IMR-90 (cell line): ENCODE measurements at regions not wholly inside any gene's neighbourhood (a gene's known extent, or its start where the extent isn't known, plus 50 kb on each side); places are given as distances from the start of the nearest gene placed in this dataset.

Experiments used
- FOS ChIP-seq: fragments of 150-350 bp; IDR thresholded peaks from 2 replicates; pipeline ENCODE4 v1.6.1; 2016; ENCODE audit warnings: low read depth, low read length
- MXI1 ChIP-seq: IDR thresholded peaks from 2 replicates; pipeline ENCODE4 v1.6.1; 2012; ENCODE audit warnings: low read depth, mild to moderate bottlenecking, low read length, moderate library complexity, borderline replicate concordance
- NFE2L2 ChIP-seq: fragments of 150-350 bp; IDR thresholded peaks from 2 replicates; pipeline ENCODE4 v1.6.1; 2016; ENCODE audit warnings: low read depth, mild to moderate bottlenecking, low read length
- POLR2A ChIP-seq: IDR thresholded peaks from 2 replicates; pipeline ENCODE4 v1.6.1; 2012; ENCODE audit warnings: mild to moderate bottlenecking, low read depth, low read length
- RCOR1 ChIP-seq: IDR thresholded peaks from 2 replicates; pipeline ENCODE4 v1.6.1; 2012; ENCODE audit warnings: mild to moderate bottlenecking, low read length, improper control_type of control experiment; ENCODE audit not compliant: insufficient replicate concordance
- SMC3 ChIP-seq: fragments of 150-350 bp; IDR thresholded peaks from 2 replicates; pipeline ENCODE4 v1.6.1; 2016; ENCODE audit warnings: low read depth, mild to moderate bottlenecking, antibody characterized with exemption, low read length, moderate library complexity
- TF ChIP-seq, protein P1 (sequence below): fragments of 150-350 bp; IDR thresholded peaks from 2 replicates; pipeline ENCODE4 v1.6.1; 2017; ENCODE audit warnings: mild to moderate bottlenecking, antibody characterized with exemption, low read length, low read depth
- TF ChIP-seq, protein P2 (sequence below): conservative IDR thresholded peaks from 2 replicates; pipeline ENCODE4 v1.5.1; 2012; ENCODE audit warnings: mild to moderate bottlenecking, low read depth, low read length, improper control_type of control experiment

DNA sequence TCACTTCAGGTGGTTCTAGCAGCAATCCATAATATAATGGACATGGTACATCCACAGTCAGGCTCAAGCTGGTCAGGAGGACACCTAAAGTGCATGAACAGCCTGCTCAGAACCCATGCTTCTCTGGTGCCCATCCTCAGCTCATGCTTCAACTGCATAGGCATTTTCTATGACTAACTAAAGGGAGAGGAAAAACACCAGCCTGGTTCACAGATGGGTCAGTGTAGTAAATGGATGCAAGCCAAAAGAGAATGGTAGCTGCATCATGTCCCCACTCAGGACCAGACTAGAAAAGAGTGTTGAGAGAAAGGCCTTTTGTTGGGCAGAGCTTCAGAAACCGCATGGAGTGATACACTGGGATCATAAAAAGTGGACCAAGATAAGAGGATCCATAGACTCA, 556.6 kb downstream of the TLE1 start:
- TF ChIP-seq, protein P1, sequence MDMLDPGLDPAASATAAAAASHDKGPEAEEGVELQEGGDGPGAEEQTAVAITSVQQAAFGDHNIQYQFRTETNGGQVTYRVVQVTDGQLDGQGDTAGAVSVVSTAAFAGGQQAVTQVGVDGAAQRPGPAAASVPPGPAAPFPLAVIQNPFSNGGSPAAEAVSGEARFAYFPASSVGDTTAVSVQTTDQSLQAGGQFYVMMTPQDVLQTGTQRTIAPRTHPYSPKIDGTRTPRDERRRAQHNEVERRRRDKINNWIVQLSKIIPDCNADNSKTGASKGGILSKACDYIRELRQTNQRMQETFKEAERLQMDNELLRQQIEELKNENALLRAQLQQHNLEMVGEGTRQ, result no peak
- TF ChIP-seq, protein P2, sequence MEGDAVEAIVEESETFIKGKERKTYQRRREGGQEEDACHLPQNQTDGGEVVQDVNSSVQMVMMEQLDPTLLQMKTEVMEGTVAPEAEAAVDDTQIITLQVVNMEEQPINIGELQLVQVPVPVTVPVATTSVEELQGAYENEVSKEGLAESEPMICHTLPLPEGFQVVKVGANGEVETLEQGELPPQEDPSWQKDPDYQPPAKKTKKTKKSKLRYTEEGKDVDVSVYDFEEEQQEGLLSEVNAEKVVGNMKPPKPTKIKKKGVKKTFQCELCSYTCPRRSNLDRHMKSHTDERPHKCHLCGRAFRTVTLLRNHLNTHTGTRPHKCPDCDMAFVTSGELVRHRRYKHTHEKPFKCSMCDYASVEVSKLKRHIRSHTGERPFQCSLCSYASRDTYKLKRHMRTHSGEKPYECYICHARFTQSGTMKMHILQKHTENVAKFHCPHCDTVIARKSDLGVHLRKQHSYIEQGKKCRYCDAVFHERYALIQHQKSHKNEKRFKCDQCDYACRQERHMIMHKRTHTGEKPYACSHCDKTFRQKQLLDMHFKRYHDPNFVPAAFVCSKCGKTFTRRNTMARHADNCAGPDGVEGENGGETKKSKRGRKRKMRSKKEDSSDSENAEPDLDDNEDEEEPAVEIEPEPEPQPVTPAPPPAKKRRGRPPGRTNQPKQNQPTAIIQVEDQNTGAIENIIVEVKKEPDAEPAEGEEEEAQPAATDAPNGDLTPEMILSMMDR, result no peak
- TF ChIP-seq SMC3, result no peak
- TF ChIP-seq NFE2L2, result no peak
- no peak for TF ChIP-seq POLR2A
- no peak for TF ChIP-seq FOS
- no peak for TF ChIP-seq MXI1
- TF ChIP-seq RCOR1, result no peak
